HEK293 (cell line): ENCODE measurements at regions not wholly inside any gene's neighbourhood (a gene's known extent, or its start where the extent isn't known, plus 50 kb on each side); places are given as distances from the start of the nearest gene placed in this dataset.

Experiments
- ZBTB1 ChIP-seq: fragments of 450-650 bp; formaldehyde crosslinking; IDR thresholded peaks from 2 replicates; pipeline ENCODE4 v1.5.1; 2016; ENCODE audit warnings: missing biosample characterization, missing genetic modification characterization
- ZBTB21 ChIP-seq: fragments of 450-650 bp; formaldehyde crosslinking; IDR thresholded peaks from 2 replicates; pipeline ENCODE4 v1.5.1; 2017; ENCODE audit warnings: missing biosample characterization, missing genetic modification characterization
- ZNF510 ChIP-seq: fragments of 450-650 bp; formaldehyde crosslinking; IDR thresholded peaks from 2 replicates; pipeline ENCODE4 v1.5.1; 2018; ENCODE audit warnings: mild to moderate bottlenecking, missing genetic modification characterization, missing biosample characterization; ENCODE audit not compliant: insufficient replicate concordance
- TF ChIP-seq, protein P1 (sequence below): sonication (generic); formaldehyde crosslinking; IDR thresholded peaks from 2 replicates; pipeline ENCODE4 v1.8.1; 2022; ENCODE audit warnings: mild to moderate bottlenecking, moderate library complexity, missing genetic modification reagents

DNA sequence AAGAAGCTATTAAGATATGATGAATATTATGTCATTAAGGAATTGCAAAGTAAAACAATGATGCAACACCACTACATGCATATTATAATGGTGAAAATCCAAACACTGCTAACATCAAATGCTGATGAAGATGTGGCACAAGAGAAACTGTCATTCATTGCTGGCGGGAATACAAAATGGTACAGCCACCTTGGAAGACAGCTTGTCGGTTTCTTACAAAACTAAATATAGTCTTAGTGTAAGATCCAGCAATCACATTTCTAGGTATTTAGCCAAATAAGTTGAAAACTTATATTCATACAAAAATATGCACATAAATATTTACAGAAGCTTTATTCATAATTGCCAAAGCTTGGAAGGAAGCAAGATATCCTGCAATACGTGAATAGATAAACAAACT, 114.9 kb upstream of the EDNRB start:
- TF ChIP-seq ZBTB1 (tag by site-specific recombination) (no peak), ZNF510 (tag by site-specific recombination) (no peak), ZBTB21 (tag by site-specific recombination) (no peak)
- TF ChIP-seq, protein P1, sequence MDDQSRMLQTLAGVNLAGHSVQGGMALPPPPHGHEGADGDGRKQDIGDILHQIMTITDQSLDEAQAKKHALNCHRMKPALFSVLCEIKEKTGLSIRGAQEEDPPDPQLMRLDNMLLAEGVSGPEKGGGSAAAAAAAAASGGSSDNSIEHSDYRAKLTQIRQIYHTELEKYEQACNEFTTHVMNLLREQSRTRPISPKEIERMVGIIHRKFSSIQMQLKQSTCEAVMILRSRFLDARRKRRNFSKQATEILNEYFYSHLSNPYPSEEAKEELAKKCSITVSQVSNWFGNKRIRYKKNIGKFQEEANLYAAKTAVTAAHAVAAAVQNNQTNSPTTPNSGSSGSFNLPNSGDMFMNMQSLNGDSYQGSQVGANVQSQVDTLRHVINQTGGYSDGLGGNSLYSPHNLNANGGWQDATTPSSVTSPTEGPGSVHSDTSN (CRISPR knock-in tag), result no peak
